Heart left ventricle (tissue), 16 donors: ENCODE measurements at regions not wholly inside any gene's neighbourhood (a gene's known extent, or its start where the extent isn't known, plus 50 kb on each side); places are given as distances from the start of the nearest gene placed in this dataset.

Source experiments
- ATAC-seq, 4 donors: fragments of 200-7000 bp; cut with Tn5 transposase; one replicate each; pipeline ENCODE4 v1.9.1; 2020 to 2022; ENCODE audit warnings: moderate library complexity in 4 of 4, mild to moderate bottlenecking in 3 of 4, moderate number of reproducible peaks in 1 of 4
- DNase-seq, 5 donors: peaks; one replicate each; pipeline ENCODE4 v3.0.0-alpha.2; 2020
- H3K27ac ChIP-seq, 12 donors: fragments of 200-600 bp; sonication (generic) in 4 of 12; one replicate each; pipeline versions ENCODE4 v1.5.0 to v1.8.0; 2016 to 2022; ENCODE audit warnings: mild to moderate bottlenecking in 2 of 12
- H3K27me3 ChIP-seq, 9 donors: fragments of 200-600 bp; sonication (generic) in 2 of 9; one replicate each; pipeline versions ENCODE4 v1.5.1 to v1.8.0; 2016 to 2022; ENCODE audit warnings: mild to moderate bottlenecking in 3 of 9
- H3K36me3 ChIP-seq, 9 donors: fragments of 200-600 bp; sonication (generic) in 2 of 9; one replicate each; pipeline versions ENCODE4 v1.5.0 to v1.8.0; 2018 to 2022; ENCODE audit warnings: mild to moderate bottlenecking in 2 of 9
- H3K4me1 ChIP-seq, 12 donors: fragments of 200-600 bp; sonication (generic) in 4 of 12; one replicate each; pipeline versions ENCODE4 v1.5.0 to v1.8.0; 2016 to 2022; ENCODE audit warnings: mild to moderate bottlenecking in 3 of 12
- H3K4me3 ChIP-seq, 12 donors: fragments of 200-600 bp; sonication (generic) in 4 of 12; one replicate each; pipeline versions ENCODE4 v1.5.0 to v1.8.0; 2017 to 2022; ENCODE audit warnings: mild to moderate bottlenecking in 9 of 12, moderate library complexity in 4 of 12
- H3K9me3 ChIP-seq, 12 donors: fragments of 200-600 bp; sonication (generic) in 4 of 12; one replicate each; pipeline versions ENCODE4 v1.5.0 to v1.8.0; 2016 to 2022; ENCODE audit warnings: mild to moderate bottlenecking in 1 of 12
- POLR2A ChIP-seq, 2 donors: fragments of 450-650 bp; IDR thresholded peaks; one replicate each; pipeline ENCODE4 v1.6.1; 2017; ENCODE audit warnings: antibody characterized with exemption in 2 of 2, mild to moderate bottlenecking in 2 of 2, moderate library complexity in 2 of 2
- WGBS, 4 donors: extraction: QIAGEN DNeasy Blood & Tissue Kit in 2 of 4; methylation state at CpG; one replicate each; pipeline versions ENCODE4 v1.1.5 to v1.1.7; 2013 to 2018; 5-methylcytosine and 5-hydroxymethylcytosine counted together
- intact Hi-C, 10 donors: fragments of 100-400 bp; cut with DNase I; formaldehyde crosslinking; loops; one replicate each; pipeline versions ENCODE4 v1.11.1 to v1.14.2; 2022
- TF ChIP-seq, protein P1 (sequence below), 12 donors: fragments of 200-600 bp; sonication (generic) in 4 of 12; IDR thresholded peaks; one replicate each; pipeline versions ENCODE4 v1.5.0 to v1.8.0; 2018 to 2022; ENCODE audit warnings: antibody characterized with exemption in 12 of 12, mild to moderate bottlenecking in 5 of 12
- donor health status: ischemic (EF 13 %, LVEDD 7.1; RV severe dilation, severe dysfunction).
- donor health status: healthy with polysubstance abuse.
- donor health status: DM: no; HTN: yes; CAD: no.
- donor health status: DM: no; HTN: no; CAD: no.
- donor health status: ischemic (EF 25% LVEDD 6.9; RV normal size, moderate dysfunction).
- donor health status: ischemic (EF 25% LVEDD 5.7; RV mildly dilated, moderate dysfunction).
- donor health status: healthy.
- donor health status: DM: yes; HTN: yes; CAD: no.
- donor health status: ischemic (EF 35%, LVEDD 5.7; RV mildly dilated, moderate dysfunction).
- donor health status: nonischemic (EF 11% LVEDD 7.7; RV severe dilation, severe dysfunction).
- donor health status: DM: yes; HTN: yes; CAD: no.
- donor health status: PGD.
- donor health status: ischemic (EF 29% LVEDD 5.4; RV normal size, mild dysfunction).
- donor health status: nonischemic (EF 23%, LVEDD 6.1; RV moderate dilation, normal function).

DNA sequence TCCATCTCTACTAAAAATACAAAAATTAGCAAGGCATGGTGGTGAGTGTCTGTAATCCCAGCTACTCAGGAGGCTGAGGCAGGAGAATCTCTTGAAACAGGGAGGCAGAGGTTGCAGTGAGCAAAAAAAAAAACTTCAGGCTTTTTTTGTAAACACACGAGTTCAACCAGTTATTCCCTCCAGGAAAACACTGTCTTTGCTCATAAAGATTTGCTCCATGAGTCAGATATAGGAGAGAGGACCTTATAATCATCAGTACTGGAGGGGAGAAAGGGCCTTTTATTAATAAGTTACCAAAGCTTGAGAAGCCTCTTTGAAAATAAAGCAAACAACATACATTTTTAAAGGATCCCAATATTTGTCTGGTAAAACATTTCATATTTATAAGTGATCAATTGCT lies 110.7 kb downstream of the EFNB2 start:
- TF ChIP-seq POLR2A (IDR thresholded peaks at IDR 0.05) = no peak
- TF ChIP-seq, protein P1, sequence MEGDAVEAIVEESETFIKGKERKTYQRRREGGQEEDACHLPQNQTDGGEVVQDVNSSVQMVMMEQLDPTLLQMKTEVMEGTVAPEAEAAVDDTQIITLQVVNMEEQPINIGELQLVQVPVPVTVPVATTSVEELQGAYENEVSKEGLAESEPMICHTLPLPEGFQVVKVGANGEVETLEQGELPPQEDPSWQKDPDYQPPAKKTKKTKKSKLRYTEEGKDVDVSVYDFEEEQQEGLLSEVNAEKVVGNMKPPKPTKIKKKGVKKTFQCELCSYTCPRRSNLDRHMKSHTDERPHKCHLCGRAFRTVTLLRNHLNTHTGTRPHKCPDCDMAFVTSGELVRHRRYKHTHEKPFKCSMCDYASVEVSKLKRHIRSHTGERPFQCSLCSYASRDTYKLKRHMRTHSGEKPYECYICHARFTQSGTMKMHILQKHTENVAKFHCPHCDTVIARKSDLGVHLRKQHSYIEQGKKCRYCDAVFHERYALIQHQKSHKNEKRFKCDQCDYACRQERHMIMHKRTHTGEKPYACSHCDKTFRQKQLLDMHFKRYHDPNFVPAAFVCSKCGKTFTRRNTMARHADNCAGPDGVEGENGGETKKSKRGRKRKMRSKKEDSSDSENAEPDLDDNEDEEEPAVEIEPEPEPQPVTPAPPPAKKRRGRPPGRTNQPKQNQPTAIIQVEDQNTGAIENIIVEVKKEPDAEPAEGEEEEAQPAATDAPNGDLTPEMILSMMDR (IDR thresholded peaks at IDR 0.05) = no peak

DNA sequence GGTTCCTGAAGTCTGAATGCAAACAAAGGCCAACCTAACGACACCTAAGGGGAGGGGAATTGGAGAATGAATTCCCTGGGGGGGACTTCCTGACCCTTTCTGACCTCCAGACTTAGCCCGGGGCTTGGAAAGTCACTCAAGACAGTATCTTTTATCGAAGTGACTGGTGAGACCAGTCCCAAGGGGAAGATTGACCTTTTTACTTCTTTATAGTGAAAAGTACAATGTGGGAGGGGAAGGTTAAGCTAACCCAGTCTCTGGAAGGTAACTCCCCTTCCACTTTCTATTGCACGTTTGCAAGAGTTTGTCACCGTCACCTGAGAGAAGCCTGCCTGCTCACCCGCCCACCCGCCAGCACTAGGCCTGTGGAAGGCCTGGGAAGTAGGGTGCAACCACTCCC lies 111.9 kb downstream of the EFNB2 start:
- H3K9me3 ChIP-seq = no peaks in the 10 kb centered on the region
- TF ChIP-seq POLR2A (IDR thresholded peaks at IDR 0.05) = no peak
- no peak for DNase-seq
- intact Hi-C loops = no loop called here
- peaks cover 0 to under 1% (median 0%) of the 10 kb centered on the region in 9 donors for H3K27me3 ChIP-seq
- no peak for ATAC-seq
- no peaks in the 10 kb centered on the region for H3K36me3 ChIP-seq
- no peak overlapping the region for H3K27ac ChIP-seq
- H3K4me1 ChIP-seq = no peaks in the 10 kb centered on the region
- WGBS, 4 donors = 75 to 80% (median 77%) methylated on average over 7 of the region's 7 CpGs
- no peak overlapping the region for H3K4me3 ChIP-seq

More for the DNA sequence above, 110.7 kb downstream of the EFNB2 start:
- DNase-seq (no peak), ATAC-seq (no peak)
- no peak overlapping the region for H3K27ac ChIP-seq
- H3K4me1 ChIP-seq = no peaks in the 10 kb centered on the region
- WGBS, 4 donors = 50 to 90% (median 76%) methylated on average over 1 of the region's 1 CpG
- H3K36me3 ChIP-seq = no peaks in the 10 kb centered on the region
- intact Hi-C loops = no loop called here
- H3K9me3 ChIP-seq = no peaks in the 10 kb centered on the region
- no peaks in the 10 kb centered on the region for H3K27me3 ChIP-seq
- H3K4me3 ChIP-seq = no peak overlapping the region

DNA sequence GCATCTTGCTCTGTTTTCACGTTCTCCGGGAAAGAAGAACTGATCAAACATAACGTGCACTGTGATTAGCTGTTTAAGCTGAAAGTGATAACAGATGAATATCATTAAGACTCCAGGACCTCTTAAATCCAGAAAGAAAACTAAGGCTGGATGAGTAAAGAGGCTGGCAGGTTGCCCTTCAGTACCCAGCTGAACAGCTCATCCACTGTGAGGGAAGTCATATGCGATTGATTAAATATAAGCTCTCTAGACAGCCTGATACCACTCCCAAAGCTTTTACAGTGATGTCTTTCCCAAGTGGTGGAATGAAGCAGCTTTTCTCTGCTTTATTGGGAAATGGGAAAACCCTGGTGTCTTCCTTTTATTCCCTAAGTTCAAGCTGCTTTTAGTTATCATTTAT lies 116.9 kb downstream of the EFNB2 start:
- WGBS, 4 donors = 78 to 86% (median 86%) methylated on average over 4 of the region's 4 CpGs
- DNase-seq = no peak
- H3K9me3 ChIP-seq = no peaks in the 10 kb centered on the region
- H3K27me3 ChIP-seq = peaks cover 0 to 4% (median 0%) of the 10 kb centered on the region in 9 donors
- intact Hi-C loops = no loop called here
- no peak for TF ChIP-seq POLR2A (IDR thresholded peaks at IDR 0.05)
- TF ChIP-seq, protein P1 (IDR thresholded peaks at IDR 0.05) = no peak
- no peak for ATAC-seq
- H3K27ac ChIP-seq = no peak overlapping the region
- H3K36me3 ChIP-seq = no peaks in the 10 kb centered on the region
- peaks cover 0 to 4% (median 0%) of the 10 kb centered on the region in 12 donors for H3K4me1 ChIP-seq
- H3K4me3 ChIP-seq = no peak overlapping the region

DNA sequence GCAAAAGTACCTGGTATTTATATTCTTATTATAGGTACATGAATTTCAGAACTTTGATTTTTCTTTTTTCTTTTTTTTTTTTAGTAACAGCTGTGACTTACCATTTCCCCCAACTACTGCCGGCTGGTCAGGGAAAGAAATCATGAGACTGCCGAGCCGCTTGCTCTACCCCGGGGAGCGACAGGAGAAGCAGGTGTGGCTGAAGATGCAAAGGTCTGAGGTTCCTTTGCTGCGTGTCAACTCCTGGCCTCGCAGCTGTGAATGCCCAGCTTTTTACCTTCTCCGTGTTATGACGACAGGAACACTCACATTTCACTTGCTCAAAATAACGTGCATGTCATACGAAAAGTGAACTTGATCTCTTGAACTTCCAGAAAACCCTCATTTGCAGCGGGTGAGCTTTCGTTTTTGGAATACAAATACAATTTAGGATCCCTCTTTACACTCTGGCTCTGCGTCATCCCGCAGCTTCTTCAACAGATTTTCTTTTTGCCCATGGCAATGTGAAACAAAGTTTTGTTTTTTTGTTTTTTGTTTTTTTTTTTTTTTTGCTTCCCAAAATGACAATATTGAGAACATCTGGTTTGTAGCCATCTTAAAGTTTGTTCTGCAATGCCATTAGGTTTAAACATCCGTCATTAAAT lies 117.9 kb downstream of the EFNB2 start:
- no peak for DNase-seq
- no peak for ATAC-seq
- Histone ChIP-seq H3K4me1 (peaks cover 0 to 4% (median 0%) of the 10 kb centered on the region in 12 donors), H3K36me3 (no peaks in the 10 kb centered on the region), H3K9me3 (no peaks in the 10 kb centered on the region), H3K4me3 (no peak overlapping the region), H3K27me3 (peaks cover 0 to 4% (median 0%) of the 10 kb centered on the region in 9 donors), H3K27ac (no peak overlapping the region)
- TF ChIP-seq, protein P1 (IDR thresholded peaks at IDR 0.05) = no peak
- 83 to 89% (median 85%) methylated on average over 16 of the region's 16 CpGs for WGBS, 4 donors
- intact Hi-C loops = no loop called here

DNA sequence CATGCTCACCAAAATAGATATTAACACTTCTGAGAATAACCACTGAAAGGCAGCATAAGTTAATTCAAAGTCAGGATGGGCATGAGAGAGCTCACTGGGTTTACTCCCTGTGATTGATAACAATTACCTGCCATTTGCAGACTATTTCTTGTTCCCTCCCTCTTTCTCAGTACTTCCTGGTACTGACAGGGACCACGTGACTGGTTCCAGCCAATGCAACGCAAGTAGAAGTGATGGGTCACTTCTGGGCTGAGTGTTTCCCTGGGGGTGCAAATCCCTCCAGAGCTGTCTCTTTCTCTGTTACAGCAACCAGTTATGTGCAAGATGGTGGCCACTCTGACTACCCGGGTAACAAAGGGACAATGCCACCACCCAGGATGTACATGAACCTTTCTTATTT lies 118.8 kb downstream of the EFNB2 start:
- intact Hi-C loops = no loop called here
- ATAC-seq = no peak
- H3K27ac ChIP-seq = no peak overlapping the region
- H3K36me3 ChIP-seq = no peaks in the 10 kb centered on the region
- TF ChIP-seq POLR2A (IDR thresholded peaks at IDR 0.05) = no peak
- TF ChIP-seq, protein P1 (IDR thresholded peaks at IDR 0.05) = no peak
- 88 to 97% (median 94%) methylated on average over 3 of the region's 3 CpGs for WGBS, 4 donors
- peaks cover 0 to 4% (median 0%) of the 10 kb centered on the region in 9 donors for H3K27me3 ChIP-seq
- no peaks in the 10 kb centered on the region for H3K9me3 ChIP-seq
- H3K4me3 ChIP-seq = no peak overlapping the region
- peaks cover 0 to 4% (median 0%) of the 10 kb centered on the region in 12 donors for H3K4me1 ChIP-seq
- no peak for DNase-seq
